ENCODE measurements at regions not wholly inside any gene's neighbourhood (a gene's known extent, or its start where the extent isn't known, plus 50 kb on each side); places are given as distances from the start of the nearest gene placed in this dataset.
A peak's percentile ranks its signal among the peaks of the same experiment; 100 is the strongest.

DNA sequence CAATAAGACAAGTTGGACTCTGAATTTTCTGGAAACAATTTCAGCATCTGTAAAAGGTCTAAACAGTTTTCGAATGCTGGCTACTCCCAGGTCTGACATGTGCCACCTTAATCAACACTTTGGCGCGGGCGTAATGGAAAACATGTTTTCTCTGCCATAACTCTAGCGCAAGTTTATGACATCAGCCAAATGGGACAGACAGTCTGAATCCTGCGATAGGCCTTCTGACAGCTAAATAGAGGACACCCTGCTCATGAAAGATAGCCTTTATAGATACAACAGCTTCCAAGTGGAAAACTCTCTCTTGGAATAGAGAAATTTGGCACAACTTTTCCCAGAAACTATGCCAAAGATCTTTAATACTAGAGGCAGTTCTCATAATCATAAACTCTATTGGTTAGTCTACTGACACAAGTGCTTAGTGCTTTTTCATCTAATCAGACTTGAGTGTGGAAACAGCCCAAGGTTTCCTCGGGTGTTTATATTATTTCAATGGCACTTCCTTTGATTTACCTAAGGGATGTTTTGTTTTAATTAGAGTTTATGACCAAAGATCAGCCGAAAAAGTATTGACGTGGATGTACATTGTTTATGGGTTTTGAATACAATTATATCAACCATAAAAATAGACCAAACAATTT, 120.1 kb upstream of the DPH6 start:
- Histone ChIP-seq H3K27me3 (no peaks in the 10 kb centered on the region), H3K4me1 (peaks cover 15 to 48% (median 33%) of the 10 kb centered on the region in 4 donors), H3K4me3 (no peak overlapping the region), H3K27ac (replicated peaks in 1 of 4) (peak overlapping the region; percentile 55 to 66 (median 59)), H3K36me3 (no peaks in the 10 kb centered on the region), H3K9me3 (no peaks in the 10 kb centered on the region)
- no peak for DNase-seq (ENCODE audit: extremely low spot score)
- WGBS, result 39% methylated on average over 9 of the region's 9 CpGs
- TF ChIP-seq POLR2A (IDR thresholded peaks at IDR 0.05; ENCODE audit: low read depth) (no peak), POLR2AphosphoS5 (IDR thresholded peaks at IDR 0.05) (peak; percentile 17 to 36)
- intact Hi-C loops (cut with DNase I), result loop anchor here (5.0 kb wide), 1 partner anchor 39 kb away; no protein-coding TSS in a partner anchor

GRCh38 chr15:35667908-35668307, 121.9 kb upstream of the DPH6 start:
- Histone ChIP-seq H3K27ac (replicated peaks in 1 of 4) (peak overlapping the region in 3 of 4 donors; percentile 23 to 46 (median 42)), H3K36me3 (no peaks in the 10 kb centered on the region), H3K9me3 (no peaks in the 10 kb centered on the region), H3K4me1 (peaks cover 28 to 67% (median 50%) of the 10 kb centered on the region in 4 donors), H3K4me3 (no peak overlapping the region), H3K27me3 (no peaks in the 10 kb centered on the region)
- TF ChIP-seq POLR2AphosphoS5 (IDR thresholded peaks at IDR 0.05) (no peak), EP300 (IDR thresholded peaks at IDR 0.05) (no peak), CTCF (IDR thresholded peaks at IDR 0.05) (no peak), POLR2A (IDR thresholded peaks at IDR 0.05; ENCODE audit: low read depth) (no peak)
- no peak for DNase-seq (ENCODE audit: extremely low spot score)
- WGBS, result 91% methylated on average over 1 of the region's 1 CpG
- intact Hi-C loops (cut with DNase I), result loop anchor here (5.0 kb wide), 1 partner anchor 41 kb away; no protein-coding TSS in a partner anchor

DNA sequence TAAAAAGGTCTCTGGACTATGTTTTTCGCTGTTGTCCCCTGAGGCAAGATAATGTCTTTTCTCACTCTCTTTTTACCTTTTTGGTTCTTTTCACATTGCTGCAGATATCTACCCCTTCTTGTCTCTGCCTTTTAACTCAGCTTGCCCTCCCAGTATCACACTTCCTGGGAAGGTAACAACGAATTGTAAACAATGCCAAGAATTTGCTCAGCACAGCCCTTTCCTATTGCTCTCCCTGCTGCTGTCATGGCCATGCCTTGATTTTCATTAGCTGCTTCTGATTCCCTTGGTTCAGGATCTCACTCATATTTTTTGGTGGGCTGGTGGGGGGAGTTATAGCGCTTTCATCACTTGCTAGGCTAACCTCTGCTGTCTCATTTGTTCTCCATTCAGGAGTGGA, 123.1 kb upstream of the DPH6 start:
- no peak for DNase-seq (ENCODE audit: extremely low spot score)
- H3K4me1 ChIP-seq, result peaks cover 36 to 78% (median 60%) of the 10 kb centered on the region in 4 donors
- no peak overlapping the region for H3K4me3 ChIP-seq
- intact Hi-C loops (cut with DNase I), result loop anchor here (5.0 kb wide), 1 partner anchor 42 kb away; no protein-coding TSS in a partner anchor
- H3K27ac ChIP-seq (replicated peaks in 1 of 4), result peak overlapping the region in 1 of 4 donors; percentile 8
- no peaks in the 10 kb centered on the region for H3K9me3 ChIP-seq
- H3K36me3 ChIP-seq, result no peaks in the 10 kb centered on the region
- H3K27me3 ChIP-seq, result no peaks in the 10 kb centered on the region
- WGBS, result 80% methylated on average over 3 of the region's 3 CpGs
- no peak for TF ChIP-seq POLR2A (IDR thresholded peaks at IDR 0.05; ENCODE audit: low read depth)
- no peak for TF ChIP-seq EP300 (IDR thresholded peaks at IDR 0.05)
- no peak for TF ChIP-seq POLR2AphosphoS5 (IDR thresholded peaks at IDR 0.05)
- no peak for TF ChIP-seq CTCF (IDR thresholded peaks at IDR 0.05)

GRCh38 chr15:35669432-35670045, 123.6 kb upstream of the DPH6 start:
- Histone ChIP-seq H3K4me3 (no peak overlapping the region), H3K27ac (replicated peaks in 1 of 4) (no peak overlapping the region), H3K9me3 (no peaks in the 10 kb centered on the region), H3K4me1 (peaks cover 40 to 78% (median 63%) of the 10 kb centered on the region in 4 donors), H3K27me3 (no peaks in the 10 kb centered on the region), H3K36me3 (no peaks in the 10 kb centered on the region)
- no peak for DNase-seq (ENCODE audit: extremely low spot score)
- WGBS, result 90% methylated on average over 5 of the region's 5 CpGs
- TF ChIP-seq EP300 (IDR thresholded peaks at IDR 0.05) (no peak), POLR2AphosphoS5 (IDR thresholded peaks at IDR 0.05) (no peak), POLR2A (IDR thresholded peaks at IDR 0.05; ENCODE audit: low read depth) (no peak), CTCF (IDR thresholded peaks at IDR 0.05) (no peak)
- intact Hi-C loops (cut with DNase I), result loop anchor here (5.0 kb wide), 1 partner anchor 42 kb away; no protein-coding TSS in a partner anchor

- Histone ChIP-seq H3K36me3 (no peaks in the 10 kb centered on the region), H3K4me1 (peaks cover 49 to 81% (median 73%) of the 10 kb centered on the region in 4 donors), H3K4me3 (no peak overlapping the region), H3K9me3 (no peaks in the 10 kb centered on the region), H3K27me3 (no peaks in the 10 kb centered on the region), H3K27ac (replicated peaks in 1 of 4) (peak overlapping the region in 3 of 4 donors; percentile 30 to 76 (median 57))
- no peak for DNase-seq (ENCODE audit: extremely low spot score)
- intact Hi-C loops (cut with DNase I), result no loop called here
- TF ChIP-seq EP300 (IDR thresholded peaks at IDR 0.05) (no peak), POLR2AphosphoS5 (IDR thresholded peaks at IDR 0.05) (no peak), POLR2A (IDR thresholded peaks at IDR 0.05; ENCODE audit: low read depth) (no peak), CTCF (IDR thresholded peaks at IDR 0.05) (no peak)
These were observed 125.2 kb upstream of the DPH6 start for GRCh38 chr15:35671197-35671596.

Measured in esophagus muscularis mucosa (tissue), 4 donors.